OCI-LY7 (cell line): ENCODE measurements at regions not wholly inside any gene's neighbourhood (a gene's known extent, or its start where the extent isn't known, plus 50 kb on each side); places are given as distances from the start of the nearest gene placed in this dataset.
"Not testable (repeated sequence)": the region's sequence is repeated elsewhere in the genome, so short reads cannot be mapped to it uniquely, and the experiment has no call there.

ENCODE experiments used
- CTCF ChIP-seq: fragments of 200-600 bp; sonication (generic); conservative IDR thresholded peaks from 2 replicates; pipeline ENCODE4 v1.5.1; 2014; ENCODE audit warnings: mild to moderate bottlenecking, antibody characterized with exemption, low read length, moderate library complexity, mixed read lengths
- EZH2phosphoT487 ChIP-seq: fragments of 200-600 bp; sonication (generic); IDR thresholded peaks from 2 replicates; pipeline ENCODE4 v1.6.1; 2018; ENCODE audit warnings: low read depth, borderline replicate concordance, mild to moderate bottlenecking, mixed run types, antibody characterized with exemption, low read length, moderate library complexity, mixed read lengths

GRCh38 chr1:121040974-121041373 lies 143.2 kb downstream of the FAM72B start:
- not testable (repeated sequence) for TF ChIP-seq CTCF, EZH2phosphoT487
